AG04450 (cell line): ENCODE measurements at regions not wholly inside any gene's neighbourhood (a gene's known extent, or its start where the extent isn't known, plus 50 kb on each side); places are given as distances from the start of the nearest gene placed in this dataset.

ENCODE experiments used
- CTCF ChIA-PET: fragments of 300-600, 350-600 bp; formaldehyde crosslinking; extraction: SDS; loops from one replicate; lab custom pipeline; 2022; ENCODE audit warnings: antibody characterized with exemption, inconsistent platforms; lab: Charles Lee
- POLR2A ChIA-PET: fragments of 350-600 bp; formaldehyde crosslinking; extraction: SDS; loops from one replicate; lab custom pipeline; 2021; ENCODE audit warnings: antibody characterized with exemption, inconsistent platforms; lab: Yijun Ruan, JAX
- DNase-seq: peaks from one replicate; pipeline ENCODE4 v3.0.0-alpha.2; 2011; ENCODE audit warnings: low read depth, low spot score
- H3K27ac ChIP-seq: one replicate; pipeline ENCODE4 v1.5.1; 2012; ENCODE audit warnings: low read depth, low read length, control low read depth
- H3K27me3 ChIP-seq: one replicate; pipeline ENCODE4 v1.6.0; 2012; ENCODE audit warnings: low read length; ENCODE audit not compliant: control insufficient read depth, insufficient read depth
- H3K4me3 ChIP-seq: 2 replicates; pipeline ENCODE4 v1.5.1; 2011; ENCODE audit warnings: mild to moderate bottlenecking, low read depth, low read length, control low read depth
- H3K9me3 ChIP-seq: 2 replicates; pipeline ENCODE4 v1.5.1; 2012; ENCODE audit warnings: low read length; ENCODE audit not compliant: control insufficient read depth, insufficient read depth
- CTCF ChIP-seq: IDR thresholded peaks from 2 replicates; pipeline ENCODE4 v1.5.1; 2011; ENCODE audit warnings: low read depth, low read length, control low read depth, inconsistent platforms

- Histone ChIP-seq H3K27me3 (no peaks in the 10 kb centered on the region), H3K4me3 (no peak overlapping the region), H3K27ac (no peak overlapping the region), H3K9me3 (no peaks in the 10 kb centered on the region)
- DNase-seq, result no peak
- no peak for TF ChIP-seq CTCF
- ChIA-PET POLR2A (no interaction called here), CTCF (no interaction called here)
Observed at GRCh38 chr7:12508005-12508404, 62.5 kb upstream of the SCIN start.

- H3K4me3 ChIP-seq, result no peak overlapping the region
- no peaks in the 10 kb centered on the region for H3K9me3 ChIP-seq
- H3K27ac ChIP-seq, result no peak overlapping the region
- ChIA-PET POLR2A (no interaction called here), CTCF (no interaction called here)
- DNase-seq, result no peak
- no peak for TF ChIP-seq CTCF
- H3K27me3 ChIP-seq, result no peaks in the 10 kb centered on the region
Observed at GRCh38 chr7:12508554-12508953, 62.0 kb upstream of the SCIN start.

GRCh38 chr7:12517451-12517850 is 53.1 kb upstream of the SCIN start:
- Histone ChIP-seq H3K9me3 (no peaks in the 10 kb centered on the region), H3K27ac (no peak overlapping the region), H3K27me3 (no peaks in the 10 kb centered on the region), H3K4me3 (no peak overlapping the region)
- no peak for TF ChIP-seq CTCF
- ChIA-PET POLR2A (no interaction called here), CTCF (interaction anchor here (1.4 to 1.7 kb wide), 2 partner anchors 27 to 60 kb away, joined by 3 to 6 read pairs; no protein-coding TSS in a partner anchor)
- no peak for DNase-seq

GRCh38 chr7:12518920-12519681 is 51.4 kb upstream of the SCIN start:
- no peak for DNase-seq
- H3K4me3 ChIP-seq, result no peak overlapping the region
- no peak overlapping the region for H3K27ac ChIP-seq
- no peaks in the 10 kb centered on the region for H3K27me3 ChIP-seq
- CTCF ChIA-PET, result interaction anchor here (0.8 to 1.7 kb wide), 7 partner anchors 9 to 744 kb away, joined by 3 to 6 read pairs (median 3); no protein-coding TSS in a partner anchor
- H3K9me3 ChIP-seq, result no peaks in the 10 kb centered on the region
- TF ChIP-seq CTCF, result peak; percentile 62
- POLR2A ChIA-PET, result no interaction called here

GRCh38 chr7:12519682-12520009 is 50.9 kb upstream of the SCIN start:
- POLR2A ChIA-PET, result no interaction called here
- TF ChIP-seq CTCF, result no peak
- Histone ChIP-seq H3K27me3 (no peaks in the 10 kb centered on the region), H3K9me3 (no peaks in the 10 kb centered on the region), H3K4me3 (no peak overlapping the region), H3K27ac (no peak overlapping the region)
- CTCF ChIA-PET, result interaction anchor here (0.8 to 1.3 kb wide), 6 partner anchors 9 to 744 kb away, joined by 3 to 6 read pairs (median 3); no protein-coding TSS in a partner anchor
- DNase-seq, result no peak
